D721Med (cell line): ENCODE measurements at regions not wholly inside any gene's neighbourhood (a gene's known extent, or its start where the extent isn't known, plus 50 kb on each side); places are given as distances from the start of the nearest gene placed in this dataset.

Experiments used
- DNase-seq: peaks from one replicate; pipeline ENCODE4 v3.0.0; 2011; ENCODE audit warnings: low spot score; ENCODE audit not compliant: insufficient read length
- FAIRE-seq: peaks from 2 replicates; lab custom pipeline; 2011; peaks lifted over from hg19 to GRCh38; lab: Jason Lieb, UNC
- CTCF ChIP-seq: IDR thresholded peaks from 2 replicates; pipeline ENCODE4 v1.5.1; 2012; ENCODE audit warnings: mild to moderate bottlenecking, control low read depth; ENCODE audit not compliant: insufficient read depth; ENCODE audit errors: missing control alignments

GRCh38 chr6:112701201-112701600 lies 354.1 kb downstream of the RFPL4B start:
- no peak for TF ChIP-seq CTCF
- FAIRE-seq (no peak), DNase-seq (no peak)

GRCh38 chr6:112710710-112711109 lies 363.6 kb downstream of the RFPL4B start:
- FAIRE-seq (no peak), DNase-seq (no peak)
- TF ChIP-seq CTCF, result no peak

GRCh38 chr6:112713402-112713801 lies 366.3 kb downstream of the RFPL4B start:
- TF ChIP-seq CTCF, result no peak
- DNase-seq, result no peak
- no peak for FAIRE-seq

GRCh38 chr6:112717401-112717800 lies 370.3 kb downstream of the RFPL4B start:
- no peak for TF ChIP-seq CTCF
- no peak for FAIRE-seq

GRCh38 chr6:112717856-112718255 lies 370.7 kb downstream of the RFPL4B start:
- DNase-seq (no peak), FAIRE-seq (no peak)
- TF ChIP-seq CTCF, result no peak

More at GRCh38 chr6:112717401-112717800, 370.3 kb downstream of the RFPL4B start:
- DNase-seq, result no peak

- TF ChIP-seq CTCF, result no peak
- DNase-seq, result no peak
- no peak for FAIRE-seq
These were observed 378.5 kb downstream of the RFPL4B start for GRCh38 chr6:112725541-112726085.

GRCh38 chr6:112735129-112735528 lies 388.0 kb downstream of the RFPL4B start:
- DNase-seq, result no peak
- FAIRE-seq, result no peak
- TF ChIP-seq CTCF, result no peak
